ENCODE measurements at regions not wholly inside any gene's neighbourhood (a gene's known extent, or its start where the extent isn't known, plus 50 kb on each side); places are given as distances from the start of the nearest gene placed in this dataset.

GRCh38 chr5:152990649-152991048, 499.8 kb upstream of the GRIA1 start:
- DNase-seq (ENCODE audit: low read depth): no peak
- H3K4me3 ChIP-seq (ENCODE audit: low read depth, low read length): no peak overlapping the region
- TF ChIP-seq CTCF (IDR thresholded peaks at IDR 0.05; ENCODE audit: insufficient read depth, low read length): no peak

GRCh38 chr5:152994033-152994680, 496.3 kb upstream of the GRIA1 start:
- H3K4me3 ChIP-seq (ENCODE audit: low read depth, low read length): no peak overlapping the region
- no peak for TF ChIP-seq CTCF (IDR thresholded peaks at IDR 0.05; ENCODE audit: insufficient read depth, low read length)
- no peak for DNase-seq (ENCODE audit: low read depth)

GRCh38 chr5:152995214-152995725, 495.2 kb upstream of the GRIA1 start:
- DNase-seq (ENCODE audit: low read depth): no peak
- no peak overlapping the region for H3K4me3 ChIP-seq (ENCODE audit: low read depth, low read length)
- TF ChIP-seq CTCF (IDR thresholded peaks at IDR 0.05; ENCODE audit: insufficient read depth, low read length): no peak

GRCh38 chr5:153005711-153006110, 484.8 kb upstream of the GRIA1 start:
- TF ChIP-seq CTCF (IDR thresholded peaks at IDR 0.05; ENCODE audit: insufficient read depth, low read length): no peak
- no peak overlapping the region for H3K4me3 ChIP-seq (ENCODE audit: low read depth, low read length)
- DNase-seq (ENCODE audit: low read depth): no peak

GRCh38 chr5:153006681-153007080, 483.8 kb upstream of the GRIA1 start:
- TF ChIP-seq CTCF (IDR thresholded peaks at IDR 0.05; ENCODE audit: insufficient read depth, low read length): no peak
- no peak overlapping the region for H3K4me3 ChIP-seq (ENCODE audit: low read depth, low read length)
- DNase-seq (ENCODE audit: low read depth): no peak

- no peak for TF ChIP-seq CTCF (IDR thresholded peaks at IDR 0.05; ENCODE audit: insufficient read depth, low read length)
- H3K4me3 ChIP-seq (ENCODE audit: low read depth, low read length): no peak overlapping the region
- no peak for DNase-seq (ENCODE audit: low read depth)
Observed at GRCh38 chr5:153014194-153014593, 476.3 kb upstream of the GRIA1 start.

- DNase-seq (ENCODE audit: low read depth): no peak
- TF ChIP-seq CTCF (IDR thresholded peaks at IDR 0.05; ENCODE audit: insufficient read depth, low read length): no peak
- H3K4me3 ChIP-seq (ENCODE audit: low read depth, low read length): no peak overlapping the region
Observed at GRCh38 chr5:153018121-153018520, 472.3 kb upstream of the GRIA1 start.
